NK-92 (cell line): ENCODE measurements at regions not wholly inside any gene's neighbourhood (a gene's known extent, or its start where the extent isn't known, plus 50 kb on each side); places are given as distances from the start of the nearest gene placed in this dataset.

Source experiments
- DNase-seq: peaks from one replicate; lab custom pipeline; 2025; ENCODE audit not compliant: unreplicated experiment; lab: John Stamatoyannopoulos, UW

DNA sequence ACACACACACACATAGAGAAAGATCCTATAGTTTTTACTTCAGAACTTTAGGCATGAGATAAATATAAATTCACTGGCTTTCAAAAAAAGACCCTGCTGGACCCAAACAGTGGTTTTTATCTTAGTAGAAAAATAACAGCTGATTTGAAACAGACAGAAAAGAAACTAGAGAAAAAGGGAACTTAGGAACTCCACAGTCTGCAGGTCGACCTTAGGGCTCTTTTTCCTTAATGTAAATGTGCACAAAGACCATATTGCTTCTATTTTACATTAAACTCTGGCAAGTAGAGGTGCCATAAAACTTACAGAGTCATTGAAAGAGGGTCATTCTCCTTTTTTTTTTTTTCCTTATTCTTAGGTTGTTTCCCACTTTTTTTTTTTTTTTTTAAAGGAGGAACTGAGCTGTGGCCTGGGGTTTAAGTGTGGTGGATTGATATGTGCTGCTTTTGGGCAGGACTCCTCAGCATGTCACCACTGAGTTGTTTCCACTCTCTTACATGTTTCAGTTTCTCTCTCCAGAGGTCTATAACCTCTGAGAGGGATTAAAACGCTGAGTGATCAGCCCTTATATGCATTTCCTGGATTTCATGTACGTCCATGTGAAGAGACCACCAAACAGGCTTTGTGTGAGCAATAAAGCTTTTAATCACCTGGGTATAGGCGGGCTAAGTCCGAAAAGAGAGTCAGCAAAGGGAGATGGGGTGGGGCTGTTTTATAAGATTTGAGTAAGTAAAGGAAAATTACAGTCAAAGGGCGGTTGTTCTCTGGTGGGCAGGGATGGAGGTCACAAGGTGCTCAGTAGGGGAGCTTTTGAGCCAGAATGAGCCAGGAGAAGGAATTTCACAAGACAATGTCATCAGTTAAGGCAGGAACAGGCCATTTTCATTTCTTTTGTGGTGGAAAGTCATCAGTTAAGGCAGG, 70.8 kb upstream of the PACRGL start:
- DNase-seq, result no peak

DNA sequence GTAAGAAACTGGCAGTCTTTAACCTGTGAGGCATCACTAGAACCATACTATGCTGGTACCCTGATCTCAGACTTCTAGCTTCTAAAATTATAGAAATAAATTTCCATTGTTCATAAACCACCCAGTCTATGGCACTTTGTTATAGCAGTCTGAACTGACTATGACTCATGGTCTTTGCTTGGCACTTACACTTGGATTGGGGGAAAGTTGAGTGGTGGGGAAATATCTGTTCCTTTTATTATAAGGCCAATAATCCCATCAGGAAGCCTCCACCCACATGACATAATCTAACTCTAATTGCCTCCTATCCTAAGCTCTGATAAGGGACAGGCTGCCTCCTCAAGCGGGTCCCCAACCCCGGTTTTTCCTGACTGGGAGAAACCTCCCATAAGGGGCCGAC, 61.4 kb upstream of the PACRGL start:
- DNase-seq, result no peak

DNA sequence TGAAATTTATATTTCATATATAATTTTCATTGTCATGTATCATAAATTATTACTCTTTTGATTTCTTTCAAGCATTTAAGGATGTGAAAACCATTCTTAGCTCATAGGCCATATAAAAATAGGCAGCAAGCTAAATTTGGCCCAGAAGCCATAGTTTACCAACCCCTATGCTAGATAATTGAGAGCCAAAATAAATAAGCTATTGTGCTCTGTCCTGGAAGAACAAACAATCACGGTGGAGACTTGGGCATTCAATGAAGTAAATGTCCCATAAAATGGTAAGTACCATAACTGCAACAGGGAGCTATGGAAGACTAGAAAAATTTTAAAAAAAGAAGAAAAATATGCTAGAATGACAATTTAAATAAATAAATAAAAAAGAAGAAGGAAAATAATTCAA, 60.9 kb upstream of the PACRGL start:
- no peak for DNase-seq

DNA sequence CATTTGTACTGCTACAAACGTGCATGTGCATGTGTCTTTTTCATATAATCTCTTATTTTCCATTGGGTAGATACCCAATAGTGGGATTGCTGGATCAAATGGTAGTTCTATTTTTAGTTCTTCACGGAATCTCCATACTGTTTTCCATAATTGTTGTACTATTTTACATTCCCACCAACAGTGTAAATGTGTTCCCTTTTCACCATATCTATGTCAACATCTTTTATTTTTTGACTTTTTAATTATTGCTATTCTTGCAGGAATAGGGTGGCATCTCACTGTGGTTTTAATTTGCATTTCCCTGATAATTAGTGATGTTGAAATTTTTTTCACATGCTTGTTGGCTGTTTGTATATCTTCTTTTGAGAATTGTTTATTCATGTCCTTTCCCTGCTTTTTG, 59.3 kb upstream of the PACRGL start:
- DNase-seq, result no peak

DNA sequence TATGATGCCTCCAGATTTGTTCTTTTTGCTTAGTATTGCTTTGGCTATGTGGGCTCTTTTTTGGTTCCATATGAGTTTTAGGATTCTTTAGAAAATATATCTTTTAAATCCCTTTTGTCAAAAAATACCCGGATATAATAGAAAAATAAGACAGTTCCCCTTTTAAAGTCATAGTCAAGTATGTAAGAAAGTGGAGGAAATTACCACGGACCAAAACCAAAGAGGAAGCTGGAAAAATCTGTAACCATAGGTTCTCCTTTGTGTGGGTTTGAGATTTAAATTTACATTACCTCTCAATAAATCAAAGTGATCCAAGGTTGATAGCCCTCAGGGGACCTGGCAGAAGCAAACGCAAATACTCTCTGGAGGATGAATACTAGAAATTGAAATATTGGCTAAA, 58.3 kb upstream of the PACRGL start:
- no peak for DNase-seq

DNA sequence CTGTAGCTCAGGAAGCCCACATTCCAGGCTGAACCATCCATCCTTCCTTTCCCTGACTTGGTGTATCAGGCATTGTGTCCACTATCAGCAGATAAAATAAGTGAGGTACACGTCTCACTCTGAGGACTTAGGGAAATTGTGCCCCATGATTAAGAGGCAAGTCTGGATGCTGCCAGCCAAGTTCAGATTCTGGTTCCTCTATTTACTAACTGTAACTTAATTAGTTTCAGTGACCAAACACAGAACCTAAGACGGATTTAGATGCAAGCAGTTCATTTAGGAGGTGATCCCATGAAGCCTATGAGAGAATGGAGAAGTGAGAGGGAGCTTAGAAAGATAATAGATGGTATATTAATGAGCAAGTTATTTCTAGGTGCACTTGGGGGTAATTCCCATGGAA, 56.6 kb upstream of the PACRGL start:
- DNase-seq, result no peak

DNA sequence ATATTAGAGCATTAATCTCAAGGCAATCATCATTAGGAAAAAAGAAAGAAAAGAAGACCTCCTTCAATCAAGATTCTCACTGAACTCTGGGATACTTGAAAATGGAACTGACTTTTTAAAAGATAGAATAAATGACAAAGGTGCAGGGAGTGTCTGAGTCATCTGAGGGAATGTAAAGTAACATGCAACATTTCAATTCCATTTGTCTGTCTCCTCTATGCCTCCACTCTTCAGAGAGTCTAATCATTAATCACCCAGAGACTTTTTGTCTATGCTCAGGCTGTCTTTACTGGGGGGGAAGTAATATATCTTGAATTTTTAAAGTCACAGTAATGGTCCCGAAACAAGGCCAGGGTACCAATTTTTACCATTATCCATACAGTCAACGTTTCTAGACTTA, 55.0 kb upstream of the PACRGL start:
- DNase-seq, result no peak

DNA sequence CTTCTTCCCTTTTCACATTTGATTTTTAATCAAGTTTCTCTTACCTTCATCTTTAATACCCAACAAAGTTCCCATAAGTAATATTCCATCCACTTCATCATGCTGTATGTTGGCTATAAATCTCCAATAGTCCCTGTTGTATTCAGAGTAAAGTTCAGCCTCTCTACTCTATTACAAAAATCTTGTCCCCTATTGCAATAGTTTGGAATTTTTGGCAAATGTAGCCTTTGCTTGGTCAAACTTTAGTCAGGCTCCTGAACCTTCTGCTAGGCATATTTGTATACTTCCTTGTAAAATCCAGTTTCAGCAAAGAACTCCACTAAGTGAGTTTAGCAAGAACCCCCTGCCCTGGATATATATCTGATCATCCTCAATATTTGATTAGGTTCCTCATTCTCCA, 54.0 kb upstream of the PACRGL start:
- DNase-seq, result no peak
